Right lobe of liver (tissue), 4 donors: ENCODE measurements at regions not wholly inside any gene's neighbourhood (a gene's known extent, or its start where the extent isn't known, plus 50 kb on each side); places are given as distances from the start of the nearest gene placed in this dataset.

Source experiments
- CTCF ChIP-seq, 4 donors: fragments of 200-600 bp in 3 of 4; fragments of 450-650 bp in 1 of 4; IDR thresholded peaks; one replicate each; pipeline versions ENCODE4 v1.5.1 to v1.8.0; 2016 to 2022; ENCODE audit warnings: antibody characterized with exemption in 4 of 4, mild to moderate bottlenecking in 2 of 4
- POLR2A ChIP-seq: fragments of 450-650 bp; IDR thresholded peaks from one replicate; pipeline ENCODE4 v1.6.1; 2017; ENCODE audit warnings: antibody characterized with exemption, mild to moderate bottlenecking
- donor health status: DM: no; HTN: no; CAD: no.
- donor health status: DM: no; HTN: no; CAD: no.
- donor health status: DM: no; HTN: yes; CAD: no.

GRCh38 chr18:68275616-68276015, 439.3 kb downstream of the TMX3 start:
- TF ChIP-seq POLR2A (no peak), CTCF (IDR thresholded peaks at IDR 0.05) (no peak)
